ENCODE measurements at regions not wholly inside any gene's neighbourhood (a gene's known extent, or its start where the extent isn't known, plus 50 kb on each side); places are given as distances from the start of the nearest gene placed in this dataset.

DNA sequence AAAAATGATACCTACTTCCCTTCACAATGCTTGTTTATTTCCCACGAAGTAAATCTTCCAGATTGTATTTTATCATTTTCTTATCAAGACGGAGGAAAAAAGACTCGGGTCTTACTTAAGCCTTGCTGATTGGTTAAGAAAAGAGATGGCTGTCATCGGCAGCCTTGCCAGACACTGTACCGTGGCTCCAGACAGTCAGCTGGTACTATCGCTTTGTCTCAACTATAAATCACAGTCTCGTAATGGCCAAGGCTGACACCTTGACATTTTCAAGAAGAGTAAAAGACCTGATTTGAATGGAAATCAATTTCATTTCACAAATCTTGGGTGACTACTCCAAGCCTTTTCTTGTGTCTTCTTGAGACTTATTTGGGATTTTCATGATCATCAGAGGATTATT, 868.0 kb downstream of the USP25 start:
- no peak for DNase-seq

DNA sequence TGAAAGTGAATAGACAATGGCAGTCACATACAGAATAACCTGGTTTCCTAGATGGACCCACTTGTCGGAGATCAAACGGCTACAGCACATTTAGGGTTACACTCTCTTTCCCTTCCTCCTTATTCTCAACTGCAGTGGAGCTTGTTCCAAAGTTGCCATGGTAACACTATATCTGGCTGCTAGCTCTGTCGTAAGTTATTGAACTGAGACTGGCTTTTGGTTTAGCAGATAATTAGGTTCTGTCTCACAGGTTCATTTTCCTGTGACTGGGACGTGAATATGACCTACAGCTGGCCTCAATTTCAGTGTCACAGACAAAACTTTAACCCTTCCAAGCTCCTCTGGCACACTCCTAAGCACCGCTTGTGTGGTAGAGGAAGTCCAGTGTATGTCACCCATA, 875.8 kb downstream of the USP25 start:
- DNase-seq, result no peak

DNA sequence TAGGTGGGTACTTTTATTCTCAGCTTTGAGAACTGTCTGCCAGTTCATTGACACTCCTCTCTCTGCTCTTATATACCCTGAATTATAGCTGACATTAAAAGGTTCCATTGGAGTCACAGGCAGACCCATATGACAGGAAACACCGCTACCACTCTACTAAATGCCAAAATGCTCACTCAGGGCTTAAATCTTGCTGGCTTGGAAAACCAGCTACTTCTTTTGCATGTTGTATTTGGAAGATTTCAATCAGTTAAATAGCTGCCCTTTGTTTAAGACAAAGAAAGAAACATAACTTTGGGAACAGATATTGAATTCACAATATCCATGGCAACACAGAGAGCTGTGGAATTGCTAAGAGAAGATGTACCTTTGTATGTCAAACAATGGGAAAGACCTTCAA, 876.5 kb downstream of the USP25 start:
- DNase-seq, result no peak

DNA sequence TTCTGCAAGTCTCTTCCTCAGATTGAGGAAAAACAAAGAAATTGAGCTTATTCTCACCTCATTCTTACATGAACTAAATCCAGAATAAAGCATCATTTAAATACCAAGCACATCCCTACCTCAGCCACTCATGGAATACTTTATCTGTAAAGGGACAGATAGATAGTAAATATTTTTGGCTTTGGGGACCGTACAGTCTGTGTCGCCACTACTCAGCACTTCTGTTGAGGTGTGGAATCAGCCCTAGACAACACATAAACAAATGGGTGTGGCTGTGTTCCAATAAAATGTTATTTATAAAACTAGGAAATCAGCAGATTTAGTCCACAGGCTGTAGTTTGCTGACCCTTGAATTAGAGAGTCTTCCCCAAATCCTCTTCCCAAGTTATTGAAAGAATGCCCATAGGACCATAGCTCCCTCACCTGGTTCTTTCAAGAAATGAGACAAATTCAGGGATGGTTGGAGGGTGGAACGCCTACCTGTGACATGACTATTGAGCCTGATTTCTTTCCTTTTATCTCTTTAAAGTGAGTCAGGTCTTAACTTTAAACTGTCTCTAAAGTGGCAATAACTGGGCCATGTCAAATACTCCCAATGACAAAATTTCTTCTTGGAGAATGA, 878.5 kb downstream of the USP25 start:
- no peak for DNase-seq

DNA sequence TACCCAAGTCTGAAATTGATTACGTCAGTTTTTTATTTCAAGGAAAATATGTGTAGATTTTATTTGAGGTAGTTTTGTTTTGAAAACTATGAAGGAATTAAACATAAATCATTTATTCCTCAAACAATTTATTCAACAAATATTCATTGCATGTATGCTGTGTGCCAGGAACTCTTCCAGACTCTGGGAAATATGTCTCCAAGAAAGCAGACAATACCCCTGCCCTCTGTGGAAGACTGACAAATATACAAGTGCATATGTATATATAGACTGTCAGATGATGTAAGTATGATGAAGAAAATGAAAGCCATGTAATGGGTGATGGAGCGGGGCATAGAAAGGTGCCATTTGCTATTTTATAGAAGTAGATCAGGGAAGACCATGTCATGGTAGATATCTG, 889.5 kb downstream of the USP25 start:
- no peak for DNase-seq

DNA sequence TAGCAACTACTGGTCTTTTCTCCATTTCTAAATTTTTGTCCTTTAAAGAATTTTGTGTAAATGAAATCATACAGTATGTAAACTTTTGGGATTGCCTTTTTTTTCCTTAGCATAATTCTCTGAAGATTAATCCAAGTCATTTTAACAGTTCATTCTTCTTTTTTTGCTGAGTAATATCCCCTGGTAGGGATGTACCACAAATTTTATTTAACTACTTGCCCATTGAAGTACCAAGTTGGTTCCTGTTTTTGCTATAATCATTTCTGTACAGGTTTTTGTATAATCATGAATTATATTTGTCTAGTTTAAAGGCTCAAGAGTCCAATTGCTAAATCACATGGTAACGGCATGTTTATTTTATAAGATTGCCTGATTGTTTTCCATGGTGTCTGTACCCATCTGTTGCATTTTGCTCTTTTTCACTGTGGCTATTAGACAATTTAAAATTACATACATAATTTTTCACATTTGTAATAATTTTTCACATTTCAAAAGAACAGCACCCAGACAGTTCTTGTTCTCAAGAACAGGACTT, 891.1 kb downstream of the USP25 start:
- peak; percentile 37 for DNase-seq

DNA sequence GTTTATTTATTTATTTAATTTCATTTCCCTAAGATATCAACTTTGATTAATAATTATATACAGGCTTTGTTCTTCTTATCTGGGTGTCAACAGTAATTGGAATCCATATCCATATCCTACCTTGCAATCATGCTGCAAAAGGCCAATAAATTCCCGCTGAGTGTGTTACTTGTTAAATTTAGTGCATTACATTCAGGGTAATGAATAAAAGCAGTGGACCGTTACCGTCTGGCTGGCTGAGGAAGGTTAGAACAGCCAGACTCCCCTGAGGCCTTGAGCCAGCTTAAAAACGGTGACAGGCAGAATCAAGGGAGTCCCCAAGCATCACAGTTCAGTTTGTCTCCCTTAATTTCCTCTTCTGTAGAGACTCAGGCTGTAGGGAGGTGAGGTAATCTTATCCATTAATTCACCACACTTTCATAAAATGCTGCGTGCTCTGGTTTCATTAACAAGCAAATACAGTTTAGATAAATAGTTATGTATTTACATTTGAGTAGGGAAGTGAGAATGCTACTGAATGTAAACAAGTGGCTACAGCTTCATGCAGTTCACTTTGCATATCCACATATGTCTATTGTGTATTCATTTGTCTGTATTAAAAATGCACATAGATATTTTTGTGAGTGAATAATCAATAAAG, 888.2 kb upstream of the CXADR start:
- DNase-seq, result no peak

DNA sequence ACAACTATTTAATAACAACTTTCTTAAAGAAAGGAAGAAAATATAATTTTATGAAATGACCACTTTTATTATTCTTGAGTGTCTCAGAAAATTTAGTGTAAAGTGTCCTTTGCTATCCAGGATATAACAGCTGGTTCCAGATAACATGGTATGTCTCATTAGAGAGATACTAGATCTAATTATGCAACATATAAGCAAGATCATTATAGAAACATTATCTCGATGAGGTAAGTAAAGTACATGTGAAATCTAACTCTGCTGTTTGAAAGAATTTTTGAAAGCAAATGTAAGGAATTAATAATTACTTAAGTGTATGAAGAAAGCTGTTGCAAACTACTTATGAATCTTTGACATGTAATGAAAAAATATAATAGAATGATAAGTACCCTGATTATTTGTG, 887.4 kb upstream of the CXADR start:
- DNase-seq, result no peak

DNA sequence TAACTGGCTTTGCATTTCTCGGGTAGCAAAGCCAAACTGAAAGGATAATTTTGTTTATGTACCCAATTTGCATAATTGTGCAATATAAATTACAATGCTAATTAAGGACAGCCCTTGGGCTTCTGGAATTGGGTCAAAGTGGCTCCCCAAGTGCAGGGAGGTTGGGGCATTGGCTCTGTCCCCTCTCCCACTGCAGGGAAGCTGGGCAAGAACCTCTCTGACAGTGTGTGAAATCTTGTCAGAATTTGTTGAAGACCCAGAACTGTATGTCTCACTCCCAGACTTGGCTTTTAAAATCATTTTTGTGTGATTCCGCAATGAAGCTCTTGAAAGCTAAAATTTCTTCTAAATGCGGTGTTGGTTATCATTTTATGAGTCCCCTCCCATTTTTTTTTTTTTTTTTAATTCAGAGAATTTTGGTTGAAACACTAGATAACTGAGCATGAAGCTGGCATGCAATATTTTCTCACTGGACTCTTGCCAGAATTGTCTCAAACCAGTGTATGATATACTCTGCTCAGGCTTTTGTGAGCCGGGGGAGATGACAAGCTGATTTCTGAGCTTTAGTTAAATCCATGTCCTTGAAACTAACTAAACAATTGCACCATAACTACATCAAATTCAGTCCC, 878.9 kb upstream of the CXADR start:
- peak; percentile 82 for DNase-seq

DNA sequence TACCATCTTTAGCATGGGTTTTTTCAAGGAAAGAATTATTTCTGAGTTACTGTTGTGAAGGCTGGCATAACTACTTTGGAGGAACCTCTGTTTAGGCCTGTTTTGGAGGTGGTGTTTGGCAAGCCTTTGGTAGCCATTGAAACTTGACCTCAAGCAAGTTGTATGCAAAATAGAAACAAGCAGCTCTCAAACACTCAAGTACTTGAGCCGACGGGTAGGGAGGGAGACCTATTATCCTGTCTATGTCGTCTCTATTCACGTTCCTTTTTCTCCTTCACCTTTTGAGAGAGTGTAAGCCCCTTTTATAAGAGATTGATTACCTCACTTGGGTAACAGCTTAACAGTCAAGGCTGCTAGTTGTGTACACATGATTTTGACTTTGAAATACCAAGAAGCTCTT, 878.3 kb upstream of the CXADR start:
- DNase-seq, result no peak

DNA sequence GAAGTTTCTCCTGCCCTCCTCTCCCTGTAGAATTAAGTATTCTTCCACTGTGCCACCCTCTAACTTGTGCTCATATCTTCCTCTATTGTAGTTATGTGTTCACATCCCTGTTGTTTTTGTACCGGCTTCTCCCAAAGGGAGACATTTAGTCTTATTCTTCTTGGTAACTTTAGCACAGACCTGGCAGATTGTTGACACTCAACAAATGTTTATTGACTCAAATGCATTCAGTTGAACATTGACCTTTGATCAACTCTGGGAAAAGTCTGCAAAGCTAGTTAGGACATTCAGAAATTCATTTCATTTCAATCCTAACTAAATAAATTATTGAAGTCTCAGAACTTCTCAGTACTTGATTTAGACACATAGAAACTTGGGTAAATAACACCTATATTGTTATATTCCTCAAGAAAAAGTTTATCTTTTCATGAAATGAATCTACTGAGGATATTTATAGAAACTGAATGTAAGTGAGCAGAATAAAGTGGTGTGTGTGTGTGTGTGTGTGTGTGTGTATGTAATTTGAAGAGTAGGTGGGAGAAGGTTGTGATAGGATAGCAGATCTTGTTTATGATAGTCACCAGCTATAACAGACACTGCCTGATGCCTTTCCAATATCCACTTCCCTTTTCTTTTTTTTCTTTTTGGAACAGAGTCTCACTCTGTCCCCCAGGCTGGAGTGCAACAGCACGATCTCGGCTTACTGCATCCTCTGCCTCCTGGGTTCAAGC, 872.4 kb upstream of the CXADR start:
- peak; percentile 11 for DNase-seq

DNA sequence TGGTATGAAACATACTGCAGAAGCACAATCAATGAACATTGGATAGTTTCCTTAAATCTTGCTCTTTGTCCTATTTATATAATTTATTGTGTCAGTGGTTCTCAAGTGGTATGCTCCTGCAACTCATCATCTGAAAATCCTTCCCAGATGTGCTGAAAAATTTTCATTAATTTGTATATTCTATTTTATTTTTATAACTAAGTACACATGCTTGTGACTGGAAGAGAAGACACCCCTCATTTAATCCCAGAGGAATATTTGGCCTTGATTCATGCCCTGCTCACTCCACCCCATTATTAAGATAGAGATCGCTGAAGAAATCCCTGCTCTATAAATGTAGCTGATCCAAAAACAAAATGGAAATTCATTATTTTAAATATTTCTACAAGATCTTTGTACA, 870.5 kb upstream of the CXADR start:
- no peak for DNase-seq

DNA sequence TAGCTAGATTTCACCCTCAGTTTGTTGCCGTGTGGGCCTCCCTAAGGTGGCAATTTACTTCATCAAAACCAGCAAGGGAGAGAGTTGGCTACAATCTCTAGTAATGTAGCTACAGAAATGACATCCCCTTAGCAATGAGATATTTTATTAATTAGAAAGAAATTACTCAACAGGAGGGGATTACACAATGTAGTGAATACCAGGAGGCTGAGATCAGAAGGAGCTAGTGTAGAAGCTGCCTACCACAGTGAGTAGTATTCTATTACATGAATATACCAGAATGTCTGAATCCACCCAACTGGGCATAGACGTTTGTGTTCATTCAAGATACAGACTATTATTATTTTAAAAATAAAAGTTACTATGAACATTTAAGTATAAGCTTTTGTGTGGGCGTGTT, 868.2 kb upstream of the CXADR start:
- DNase-seq, result no peak

DNA sequence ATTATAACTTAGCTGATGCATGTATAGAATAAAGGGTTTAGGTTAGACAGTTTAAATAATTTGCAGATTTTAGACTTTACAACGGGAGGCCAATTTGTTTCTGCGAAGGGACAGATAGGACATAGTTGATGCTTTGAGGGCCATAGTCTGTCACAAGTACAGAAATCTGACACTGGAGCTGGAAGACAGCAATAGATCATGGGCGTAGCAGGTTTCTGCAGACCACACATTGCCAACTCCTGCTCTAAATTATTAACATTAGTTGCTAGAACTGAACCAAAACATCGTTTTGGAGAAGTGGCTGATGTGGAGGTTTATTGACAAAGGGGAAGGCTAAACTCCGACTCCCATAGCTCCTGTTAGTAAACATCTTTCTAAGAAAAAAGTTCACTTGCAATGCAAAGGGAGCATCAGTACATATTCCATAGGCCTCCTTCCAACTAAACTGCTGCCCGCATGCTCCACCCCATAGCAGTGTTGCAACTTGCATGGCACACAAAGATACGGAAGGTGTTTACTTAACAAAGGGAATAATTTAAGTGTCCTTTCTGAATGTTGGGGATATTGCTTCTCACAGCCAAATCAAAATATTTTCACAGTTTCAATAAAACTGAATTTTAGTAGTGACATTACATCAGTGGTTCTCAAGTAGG, 862.0 kb upstream of the CXADR start:
- no peak for DNase-seq

DNA sequence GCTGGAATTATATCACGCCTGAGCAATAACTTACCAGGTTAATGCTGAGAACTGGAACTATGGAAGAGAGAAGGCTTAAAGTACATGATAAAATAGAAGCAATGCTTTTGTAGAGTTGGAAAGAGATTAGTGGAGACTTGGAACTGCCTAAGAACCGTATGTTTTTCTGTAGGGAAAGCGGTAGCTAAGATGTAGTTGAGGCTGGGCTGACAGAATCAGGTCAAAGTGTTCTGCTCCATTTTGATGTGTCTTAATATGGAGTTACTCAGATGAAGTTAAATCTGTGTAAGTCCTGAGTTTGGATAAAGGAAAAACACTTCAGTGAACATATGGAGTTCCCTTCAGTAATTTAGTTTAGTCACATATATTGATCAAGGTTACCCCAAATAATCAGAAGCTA, 860.9 kb upstream of the CXADR start:
- no peak for DNase-seq

DNA sequence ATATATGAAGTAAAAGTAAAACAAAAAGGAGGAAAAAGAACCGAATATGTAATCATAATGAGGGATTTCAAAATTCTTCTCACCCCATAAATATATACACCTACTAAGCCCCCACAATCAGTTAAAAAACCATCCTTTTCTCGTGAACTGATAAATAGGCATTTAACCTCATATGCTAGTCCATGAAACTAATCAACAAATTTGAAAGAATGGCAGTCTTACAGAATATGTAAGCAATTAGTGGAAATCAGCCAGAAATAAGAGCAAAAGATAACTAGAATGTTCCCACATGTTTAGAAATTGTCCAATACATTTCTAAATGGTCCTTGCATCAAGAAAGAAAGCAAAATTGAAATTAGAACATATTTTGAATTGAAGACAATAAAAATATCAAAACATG, 849.4 kb upstream of the CXADR start:
- no peak for DNase-seq

DNA sequence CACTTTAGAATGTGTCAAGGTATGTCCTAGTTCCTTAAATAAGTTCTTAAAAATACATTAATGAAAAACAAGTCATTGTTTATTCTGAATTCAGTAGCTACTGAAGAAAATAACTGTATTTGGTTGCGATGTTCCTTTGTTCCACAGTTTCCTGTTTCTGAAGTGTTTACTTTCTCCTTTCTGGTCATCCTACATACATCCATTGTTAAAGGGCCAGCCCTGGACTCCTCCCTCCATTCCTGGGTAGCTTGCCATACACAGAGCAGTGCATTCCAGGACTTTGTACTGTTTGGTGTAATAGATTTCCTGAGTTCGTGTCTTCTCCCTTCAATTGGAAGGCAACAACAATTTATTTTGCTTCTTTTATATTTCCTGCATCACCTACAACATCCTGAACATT, 845.4 kb upstream of the CXADR start:
- DNase-seq, result no peak

DNA sequence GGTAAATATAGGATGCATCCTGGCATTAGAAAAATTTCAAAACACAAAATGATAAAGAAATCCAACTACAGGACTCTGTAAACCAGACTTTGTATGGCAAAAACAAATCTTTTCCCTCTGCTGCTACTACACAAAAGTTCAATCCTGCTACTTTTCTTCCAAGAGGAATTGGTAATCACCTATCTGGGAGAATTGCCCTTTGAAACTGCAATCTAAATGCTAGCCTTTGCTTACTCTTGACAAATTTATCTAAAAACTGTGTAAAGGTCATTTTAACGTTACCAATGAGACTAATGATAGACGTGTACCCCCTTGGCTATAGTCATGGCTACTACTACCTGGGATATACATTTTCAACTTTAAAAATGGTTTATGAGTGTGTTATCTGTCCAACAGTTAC, 837.9 kb upstream of the CXADR start:
- DNase-seq, result no peak

DNA sequence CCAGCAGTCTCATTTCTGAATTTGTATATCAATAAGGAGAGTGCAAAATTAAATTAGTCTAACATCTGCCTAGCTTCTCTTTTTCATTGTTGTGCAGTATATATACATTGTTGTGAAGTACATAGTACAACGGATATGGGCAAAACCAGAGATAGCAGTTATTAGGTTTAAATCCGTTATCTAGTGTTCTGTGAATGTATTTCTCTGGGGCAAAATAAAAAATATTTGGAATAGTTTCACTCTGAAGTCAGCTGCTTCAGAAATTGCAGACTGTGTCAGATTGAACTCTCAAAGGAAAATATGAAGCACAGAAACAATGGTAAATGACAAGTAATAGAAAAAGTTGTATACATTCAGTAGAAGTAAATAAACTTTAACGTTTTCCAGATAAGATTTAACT, 836.5 kb upstream of the CXADR start:
- no peak for DNase-seq

DNA sequence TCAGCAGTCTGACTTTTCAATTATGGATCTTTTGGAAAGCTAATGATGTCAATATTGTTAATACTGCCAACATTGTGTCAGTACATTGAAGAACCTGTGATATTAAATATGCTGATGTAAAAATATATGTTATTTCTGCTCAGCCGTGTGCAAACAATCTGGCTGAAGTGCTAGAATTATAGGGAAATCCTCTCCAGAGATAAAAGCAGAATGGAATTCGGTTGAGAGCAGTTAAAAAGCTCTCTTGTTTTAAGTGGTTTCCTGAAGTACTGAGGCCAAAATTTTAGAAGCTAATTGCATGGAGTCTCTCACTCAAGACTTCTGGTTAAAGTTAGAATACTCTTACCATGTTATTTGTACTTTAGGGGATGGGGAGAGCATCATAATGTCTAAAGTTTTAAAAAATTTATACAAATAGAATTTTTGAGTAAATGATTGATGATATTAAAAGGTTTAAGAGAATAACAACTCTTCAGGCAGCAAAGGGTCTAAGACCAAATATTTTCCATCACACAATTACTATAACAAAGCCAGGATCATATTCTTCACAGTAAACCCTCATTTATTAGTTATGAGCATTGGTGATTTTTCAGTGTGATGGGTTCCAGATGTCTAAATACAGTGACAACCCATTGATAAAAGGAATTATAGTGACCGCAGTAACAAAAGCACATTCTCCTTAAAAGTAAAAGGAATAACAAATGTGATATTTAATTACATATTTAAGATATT, 834.2 kb upstream of the CXADR start:
- DNase-seq, result no peak

DNA sequence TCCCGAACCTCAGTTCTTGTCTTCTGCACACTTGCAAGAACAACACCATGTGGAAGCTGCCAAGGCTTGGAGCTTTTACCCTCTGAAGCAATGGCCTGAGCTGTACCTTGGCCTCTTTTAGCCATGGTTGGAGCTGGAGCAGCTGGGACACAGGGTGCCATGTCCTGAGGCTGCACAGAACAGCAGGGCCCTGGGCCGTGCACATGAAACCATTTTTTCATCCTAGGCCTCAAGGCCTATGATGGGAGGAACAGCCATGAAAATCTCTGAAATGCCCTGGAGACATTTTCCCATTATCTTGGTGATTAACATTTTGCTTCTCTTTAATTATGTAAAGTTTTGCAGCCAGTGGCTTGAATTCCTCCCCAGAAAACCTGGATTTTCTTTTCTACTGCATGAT, 817.8 kb upstream of the CXADR start:
- no peak for DNase-seq

DNA sequence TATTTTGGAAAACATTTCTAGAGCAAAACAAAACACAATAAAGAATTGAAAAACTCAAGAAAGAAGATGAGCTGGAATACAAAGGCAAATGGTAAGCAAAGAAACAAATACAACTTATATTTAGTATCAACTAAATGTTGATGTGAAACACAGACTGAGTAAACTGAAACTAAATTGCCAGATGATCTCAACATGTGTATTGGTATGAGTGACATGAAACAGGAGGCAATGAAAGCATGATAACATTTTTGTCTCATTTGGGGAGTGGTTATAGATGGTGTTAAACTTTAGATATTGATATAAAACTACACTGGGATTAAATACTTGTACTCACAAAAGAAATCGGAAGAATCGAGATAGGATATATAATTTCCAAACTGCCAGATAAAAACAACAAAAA, 805.6 kb upstream of the CXADR start:
- no peak for DNase-seq
